SK-N-SH treated with all-trans-retinoic acid at 6 μM for 48 hours (cell line): ENCODE measurements at regions not wholly inside any gene's neighbourhood (a gene's known extent, or its start where the extent isn't known, plus 50 kb on each side); places are given as distances from the start of the nearest gene placed in this dataset.

ENCODE experiments used
- ARNTL ChIP-seq: fragments of 450-650 bp; formaldehyde crosslinking; IDR thresholded peaks from 2 replicates; pipeline ENCODE4 v1.5.0; 2020; ENCODE audit warnings: low read depth, mild to moderate bottlenecking, moderate library complexity, borderline replicate concordance
- BACH2 ChIP-seq: fragments of 250-450 bp; sonication (Bioruptor Pico); IDR thresholded peaks from 2 replicates; pipeline ENCODE4 v1.9.0; 2021; ENCODE audit warnings: mild to moderate bottlenecking, borderline replicate concordance
- ESRRG ChIP-seq: fragments of 250-450 bp; sonication (Bioruptor Pico); IDR thresholded peaks from 2 replicates; pipeline ENCODE4 v1.6.1; 2021; ENCODE audit warnings: mild to moderate bottlenecking
- OSR1 ChIP-seq: fragments of 250-450 bp; sonication (Bioruptor Pico); IDR thresholded peaks from 2 replicates; pipeline ENCODE4 v1.8.0; 2022; ENCODE audit warnings: moderate library complexity, mild to moderate bottlenecking, inconsistent platforms
- PATZ1 ChIP-seq: fragments of 250-450 bp; sonication (Bioruptor Pico); IDR thresholded peaks from 2 replicates; pipeline ENCODE4 v1.8.0; 2020; ENCODE audit warnings: mild to moderate bottlenecking, moderate library complexity, borderline replicate concordance
- POU6F1 ChIP-seq: fragments of 250-450 bp; sonication (Bioruptor Pico); IDR thresholded peaks from 2 replicates; pipeline ENCODE4 v1.8.0; 2021; ENCODE audit warnings: low read depth, mild to moderate bottlenecking, moderate library complexity, borderline replicate concordance
- RARB ChIP-seq: fragments of 250-450 bp; sonication (Bioruptor Pico); IDR thresholded peaks from 2 replicates; pipeline ENCODE4 v1.8.0; 2021; ENCODE audit warnings: mild to moderate bottlenecking, moderate library complexity
- SNAI2 ChIP-seq: fragments of 250-450 bp; sonication (Bioruptor Pico); IDR thresholded peaks from 2 replicates; pipeline ENCODE4 v1.5.0; 2020; ENCODE audit warnings: mild to moderate bottlenecking, moderate library complexity
- TSHZ2 ChIP-seq: fragments of 250-450 bp; sonication (Bioruptor Pico); IDR thresholded peaks from 2 replicates; pipeline ENCODE4 v1.5.0; 2020; ENCODE audit warnings: mild to moderate bottlenecking, moderate library complexity
- ZC3H10 ChIP-seq: fragments of 250-450 bp; sonication (Bioruptor Pico); IDR thresholded peaks from 2 replicates; pipeline ENCODE4 v1.5.1; 2021; ENCODE audit warnings: mild to moderate bottlenecking, moderate library complexity
- ZFP3 ChIP-seq: fragments of 250-450 bp; sonication (Bioruptor Pico); IDR thresholded peaks from 2 replicates; pipeline ENCODE4 v1.5.0; 2020; ENCODE audit warnings: mild to moderate bottlenecking, moderate library complexity
- ZFP30 ChIP-seq: fragments of 450-650 bp; formaldehyde crosslinking; IDR thresholded peaks from 2 replicates; pipeline ENCODE4 v1.5.0; 2022; ENCODE audit warnings: mild to moderate bottlenecking, moderate library complexity
- ZNF565 ChIP-seq: fragments of 450-650 bp; formaldehyde crosslinking; conservative IDR thresholded peaks from 2 replicates; pipeline ENCODE4 v1.5.0; 2020; ENCODE audit warnings: low read depth, mild to moderate bottlenecking, moderate library complexity

- TF ChIP-seq PATZ1 (CRISPR knock-in tag) (no peak), POU6F1 (CRISPR knock-in tag) (no peak), ZFP30 (CRISPR knock-in tag) (no peak), ZFP3 (CRISPR knock-in tag) (no peak), ZNF565 (no peak), OSR1 (CRISPR knock-in tag) (no peak), SNAI2 (CRISPR knock-in tag) (no peak), TSHZ2 (CRISPR knock-in tag) (no peak), ARNTL (no peak), ESRRG (CRISPR knock-in tag) (no peak), BACH2 (no peak), ZC3H10 (CRISPR knock-in tag) (no peak), RARB (CRISPR knock-in tag) (no peak)
These were observed 67.2 kb upstream of the HNMT start for GRCh38 chr2:137897082-137897481.
